Activated naive CD8-positive, alpha-beta T cell treated with anti-CD3 and anti-CD28 coated beads, Interleukin-2, amount 10 ng/mL, durations not matched to agents 7 days and 5 days (primary cell): ENCODE measurements at regions not wholly inside any gene's neighbourhood (a gene's known extent, or its start where the extent isn't known, plus 50 kb on each side); places are given as distances from the start of the nearest gene placed in this dataset.

Source experiments
- ATAC-seq: fragments of 150-1000 bp; cut with Tn5 transposase; one replicate; pipeline ENCODE4 v1.10.0; 2021; ENCODE audit warnings: low read depth, moderate library complexity
- POLR2A ChIA-PET: fragments of 350-600 bp; sonication (Branson Sonifier 250); formaldehyde crosslinking; loops from one replicate; lab custom pipeline; 2021; ENCODE audit warnings: antibody characterized with exemption; lab: Charles Lee
- DNase-seq: peaks from one replicate; pipeline ENCODE4 v3.0.0; 2021
- H3K27ac Mint-ChIP-seq: one replicate; pipeline ENCODE4 v1.8.0; 2022; ENCODE audit warnings: mild to moderate bottlenecking, mixed read lengths
- H3K27me3 Mint-ChIP-seq: one replicate; pipeline ENCODE4 v1.8.0; 2022; ENCODE audit warnings: mild to moderate bottlenecking, moderate library complexity, mixed read lengths
- H3K36me3 Mint-ChIP-seq: one replicate; pipeline ENCODE4 v1.8.0; 2021; ENCODE audit warnings: mild to moderate bottlenecking, mixed read lengths
- H3K4me1 Mint-ChIP-seq: one replicate; pipeline ENCODE4 v1.8.0; 2021; ENCODE audit warnings: mixed read lengths
- H3K4me3 Mint-ChIP-seq: one replicate; pipeline ENCODE4 v1.8.0; 2022; ENCODE audit warnings: mild to moderate bottlenecking, moderate library complexity, mixed read lengths
- H3K9me3 Mint-ChIP-seq: one replicate; pipeline ENCODE4 v1.8.0; 2021; ENCODE audit warnings: mixed read lengths

GRCh38 chr2:228545041-228545747 lies 363.7 kb upstream of the SPHKAP start:
- no peak for ATAC-seq
- POLR2A ChIA-PET, result no interaction called here
- no peak overlapping the region for H3K27ac Mint-ChIP-seq
- DNase-seq, result no peak
- no peaks in the 10 kb centered on the region for H3K36me3 Mint-ChIP-seq
- H3K4me3 Mint-ChIP-seq, result no peak overlapping the region
- peaks cover 3% of the 10 kb centered on the region for H3K9me3 Mint-ChIP-seq
- H3K4me1 Mint-ChIP-seq, result no peaks in the 10 kb centered on the region
- H3K27me3 Mint-ChIP-seq, result no peaks in the 10 kb centered on the region

- ATAC-seq (no peak), DNase-seq (no peak)
- no peak overlapping the region for H3K4me3 Mint-ChIP-seq
- H3K27me3 Mint-ChIP-seq, result no peaks in the 10 kb centered on the region
- no peak overlapping the region for H3K27ac Mint-ChIP-seq
- peaks cover 3% of the 10 kb centered on the region for H3K9me3 Mint-ChIP-seq
- H3K4me1 Mint-ChIP-seq, result no peaks in the 10 kb centered on the region
- no peaks in the 10 kb centered on the region for H3K36me3 Mint-ChIP-seq
- POLR2A ChIA-PET, result no interaction called here
These were observed 361.6 kb upstream of the SPHKAP start for GRCh38 chr2:228543117-228543516.

GRCh38 chr2:228542277-228542676 lies 360.8 kb upstream of the SPHKAP start:
- Mint-ChIP-seq H3K27me3 (no peaks in the 10 kb centered on the region), H3K27ac (no peak overlapping the region), H3K36me3 (no peaks in the 10 kb centered on the region), H3K4me3 (no peak overlapping the region), H3K9me3 (no peaks in the 10 kb centered on the region), H3K4me1 (no peaks in the 10 kb centered on the region)
- ATAC-seq, result no peak
- DNase-seq, result no peak
- POLR2A ChIA-PET, result no interaction called here

GRCh38 chr2:228541789-228542188 lies 360.3 kb upstream of the SPHKAP start:
- no peak for DNase-seq
- Mint-ChIP-seq H3K27me3 (no peaks in the 10 kb centered on the region), H3K4me3 (no peak overlapping the region), H3K4me1 (no peaks in the 10 kb centered on the region), H3K36me3 (no peaks in the 10 kb centered on the region), H3K9me3 (no peaks in the 10 kb centered on the region), H3K27ac (no peak overlapping the region)
- POLR2A ChIA-PET, result no interaction called here
- ATAC-seq, result no peak

- no peak overlapping the region for H3K4me3 Mint-ChIP-seq
- POLR2A ChIA-PET, result no interaction called here
- no peaks in the 10 kb centered on the region for H3K27me3 Mint-ChIP-seq
- no peak for ATAC-seq
- no peaks in the 10 kb centered on the region for H3K9me3 Mint-ChIP-seq
- no peak overlapping the region for H3K27ac Mint-ChIP-seq
- no peaks in the 10 kb centered on the region for H3K36me3 Mint-ChIP-seq
- no peak for DNase-seq
- H3K4me1 Mint-ChIP-seq, result no peaks in the 10 kb centered on the region
These were observed 359.5 kb upstream of the SPHKAP start for GRCh38 chr2:228540976-228541375.

GRCh38 chr2:228535396-228535795 lies 353.9 kb upstream of the SPHKAP start:
- Mint-ChIP-seq H3K4me3 (no peak overlapping the region), H3K36me3 (no peaks in the 10 kb centered on the region), H3K4me1 (no peaks in the 10 kb centered on the region), H3K9me3 (peaks cover 4% of the 10 kb centered on the region), H3K27me3 (no peaks in the 10 kb centered on the region), H3K27ac (no peak overlapping the region)
- ATAC-seq (no peak), DNase-seq (no peak)
- POLR2A ChIA-PET, result no interaction called here

GRCh38 chr2:228533156-228533555 lies 351.7 kb upstream of the SPHKAP start:
- POLR2A ChIA-PET, result no interaction called here
- no peak overlapping the region for H3K27ac Mint-ChIP-seq
- H3K4me3 Mint-ChIP-seq, result no peak overlapping the region
- DNase-seq (no peak), ATAC-seq (no peak)
- no peaks in the 10 kb centered on the region for H3K27me3 Mint-ChIP-seq
- H3K4me1 Mint-ChIP-seq, result no peaks in the 10 kb centered on the region
- H3K36me3 Mint-ChIP-seq, result no peaks in the 10 kb centered on the region
- H3K9me3 Mint-ChIP-seq, result peaks cover 4% of the 10 kb centered on the region

- Mint-ChIP-seq H3K9me3 (peaks cover 4% of the 10 kb centered on the region), H3K4me3 (no peak overlapping the region), H3K27me3 (no peaks in the 10 kb centered on the region), H3K27ac (no peak overlapping the region), H3K4me1 (no peaks in the 10 kb centered on the region), H3K36me3 (no peaks in the 10 kb centered on the region)
- POLR2A ChIA-PET, result no interaction called here
- DNase-seq, result no peak
- ATAC-seq, result no peak
These were observed 350.7 kb upstream of the SPHKAP start for GRCh38 chr2:228532233-228532632.

GRCh38 chr2:228527197-228527881 lies 345.9 kb upstream of the SPHKAP start:
- no peaks in the 10 kb centered on the region for H3K27me3 Mint-ChIP-seq
- no peak for ATAC-seq
- POLR2A ChIA-PET, result no interaction called here
- H3K27ac Mint-ChIP-seq, result no peak overlapping the region
- no peaks in the 10 kb centered on the region for H3K36me3 Mint-ChIP-seq
- H3K9me3 Mint-ChIP-seq, result no peaks in the 10 kb centered on the region
- no peak for DNase-seq
- no peaks in the 10 kb centered on the region for H3K4me1 Mint-ChIP-seq
- no peak overlapping the region for H3K4me3 Mint-ChIP-seq

- no peak overlapping the region for H3K4me3 Mint-ChIP-seq
- no peaks in the 10 kb centered on the region for H3K36me3 Mint-ChIP-seq
- no peaks in the 10 kb centered on the region for H3K4me1 Mint-ChIP-seq
- H3K27me3 Mint-ChIP-seq, result no peaks in the 10 kb centered on the region
- no peak overlapping the region for H3K27ac Mint-ChIP-seq
- ATAC-seq (no peak), DNase-seq (no peak)
- H3K9me3 Mint-ChIP-seq, result no peaks in the 10 kb centered on the region
- POLR2A ChIA-PET, result no interaction called here
These were observed 345.2 kb upstream of the SPHKAP start for GRCh38 chr2:228526687-228527086.

GRCh38 chr2:228522977-228523376 lies 341.5 kb upstream of the SPHKAP start:
- Mint-ChIP-seq H3K4me3 (no peak overlapping the region), H3K27ac (no peak overlapping the region), H3K27me3 (peaks cover 1% of the 10 kb centered on the region), H3K4me1 (no peaks in the 10 kb centered on the region), H3K36me3 (no peaks in the 10 kb centered on the region), H3K9me3 (no peaks in the 10 kb centered on the region)
- no peak for ATAC-seq
- DNase-seq, result no peak
- POLR2A ChIA-PET, result no interaction called here

GRCh38 chr2:228522276-228522675 lies 340.8 kb upstream of the SPHKAP start:
- DNase-seq, result no peak
- H3K27ac Mint-ChIP-seq, result no peak overlapping the region

GRCh38 chr2:228519561-228519960 lies 338.1 kb upstream of the SPHKAP start:
- H3K9me3 Mint-ChIP-seq, result peaks cover 4% of the 10 kb centered on the region
- H3K27ac Mint-ChIP-seq, result no peak overlapping the region
- DNase-seq (no peak), ATAC-seq (no peak)
- H3K4me3 Mint-ChIP-seq, result no peak overlapping the region
- H3K4me1 Mint-ChIP-seq, result no peaks in the 10 kb centered on the region
- H3K36me3 Mint-ChIP-seq, result no peaks in the 10 kb centered on the region
- POLR2A ChIA-PET, result no interaction called here
- H3K27me3 Mint-ChIP-seq, result peaks cover 1% of the 10 kb centered on the region

More at GRCh38 chr2:228522276-228522675, 340.8 kb upstream of the SPHKAP start:
- peaks cover 1% of the 10 kb centered on the region for H3K27me3 Mint-ChIP-seq
- POLR2A ChIA-PET, result no interaction called here
- ATAC-seq, result no peak
- no peaks in the 10 kb centered on the region for H3K36me3 Mint-ChIP-seq
- no peak overlapping the region for H3K4me3 Mint-ChIP-seq
- peaks cover 2% of the 10 kb centered on the region for H3K9me3 Mint-ChIP-seq
- no peaks in the 10 kb centered on the region for H3K4me1 Mint-ChIP-seq

GRCh38 chr2:228516019-228516418 lies 334.5 kb upstream of the SPHKAP start:
- Mint-ChIP-seq H3K36me3 (no peaks in the 10 kb centered on the region), H3K4me1 (no peaks in the 10 kb centered on the region), H3K4me3 (no peak overlapping the region), H3K27me3 (peaks cover 1% of the 10 kb centered on the region), H3K27ac (no peak overlapping the region), H3K9me3 (peaks cover 4% of the 10 kb centered on the region)
- DNase-seq, result no peak
- ATAC-seq, result no peak
- POLR2A ChIA-PET, result no interaction called here
